Lower leg skin (tissue), 4 donors: ENCODE measurements at regions not wholly inside any gene's neighbourhood (a gene's known extent, or its start where the extent isn't known, plus 50 kb on each side); places are given as distances from the start of the nearest gene placed in this dataset.
"Not testable (repeated sequence)": the region's sequence is repeated elsewhere in the genome, so short reads cannot be mapped to it uniquely, and the experiment has no call there.

ENCODE experiments used
- DNase-seq, 2 donors: peaks; one replicate each; pipeline ENCODE4 v3.0.0-alpha.2; 2019; ENCODE audit warnings: low spot score in 2 of 2
- H3K4me3 ChIP-seq: fragments of 200-600 bp; sonication (generic); 2 replicates; pipeline ENCODE4 v1.5.1; 2017; ENCODE audit warnings: mild to moderate bottlenecking, low read depth; ENCODE audit not compliant: poor library complexity, severe bottlenecking
- CTCF ChIP-seq, 3 donors: fragments of 450-650 bp; IDR thresholded peaks; one replicate each; pipeline ENCODE4 v1.5.1; 2016; ENCODE audit warnings: antibody characterized with exemption in 3 of 3, mild to moderate bottlenecking in 3 of 3, moderate library complexity in 2 of 3
- POLR2A ChIP-seq, 2 donors: fragments of 450-650 bp; IDR thresholded peaks; one replicate each; pipeline ENCODE4 v1.6.1; 2016 to 2017; ENCODE audit warnings: antibody characterized with exemption in 2 of 2, mild to moderate bottlenecking in 1 of 2, moderate library complexity in 1 of 2
- WGBS, 2 donors: methylation state at CpG; one replicate each; pipeline ENCODE4 v1.1.5; 2018; 5-methylcytosine and 5-hydroxymethylcytosine counted together
- intact Hi-C: fragments of 100-400 bp; cut with DNase I; formaldehyde crosslinking; loops from one replicate; pipeline ENCODE4 v1.15.0; 2023; ENCODE audit warnings: low total_unique reads

GRCh38 chr1:147052143-147052542, 114.0 kb downstream of the NBPF12 start:
- intact Hi-C loops: no loop called here
- 76 to 84% methylated on average over 8 of the region's 8 CpGs for WGBS, 2 donors
- TF ChIP-seq POLR2A (IDR thresholded peaks at IDR 0.05): no peak
- TF ChIP-seq CTCF (IDR thresholded peaks at IDR 0.05): no peak
- DNase-seq: no peak
- H3K4me3 ChIP-seq: no peak overlapping the region

- intact Hi-C loops: no loop called here
- WGBS, 2 donors: 87% methylated on average over 10 of the region's 10 CpGs
- TF ChIP-seq POLR2A (IDR thresholded peaks at IDR 0.05) (no peak), CTCF (IDR thresholded peaks at IDR 0.05) (no peak)
- no peak overlapping the region for H3K4me3 ChIP-seq
- no peak for DNase-seq
These were observed 113.0 kb downstream of the NBPF12 start for GRCh38 chr1:147051136-147051535.

- no peak overlapping the region for H3K4me3 ChIP-seq
- no peak for TF ChIP-seq CTCF (IDR thresholded peaks at IDR 0.05)
- no peak for TF ChIP-seq POLR2A (IDR thresholded peaks at IDR 0.05)
- intact Hi-C loops: no loop called here
- 91 to 96% methylated on average over 31 of the region's 31 CpGs for WGBS, 2 donors
- DNase-seq: no peak
These were observed 112.5 kb downstream of the NBPF12 start for GRCh38 chr1:147050654-147051053.

GRCh38 chr1:147046863-147047394, 108.8 kb downstream of the NBPF12 start:
- DNase-seq, intact Hi-C loops, H3K4me3 ChIP-seq: not testable (repeated sequence)
- WGBS, 2 donors: 67 to 89% methylated on average over 4 of the region's 4 CpGs

- intact Hi-C loops: no loop called here
- 36 to 40% methylated on average over 1 of the region's 1 CpG for WGBS, 2 donors
- TF ChIP-seq POLR2A (IDR thresholded peaks at IDR 0.05) (no peak), CTCF (IDR thresholded peaks at IDR 0.05) (no peak)
- no peak overlapping the region for H3K4me3 ChIP-seq
- DNase-seq: no peak
These were observed 108.2 kb downstream of the NBPF12 start for GRCh38 chr1:147046189-147046862.
